GM13977 (cell line): ENCODE measurements at regions not wholly inside any gene's neighbourhood (a gene's known extent, or its start where the extent isn't known, plus 50 kb on each side); places are given as distances from the start of the nearest gene placed in this dataset.

ENCODE experiments used
- DNase-seq: peaks from one replicate; pipeline ENCODE4 v3.0.0; 2012; ENCODE audit warnings: low spot score
- CTCF ChIP-seq: IDR thresholded peaks from 2 replicates; pipeline ENCODE4 v1.5.1; 2012; ENCODE audit warnings: mild to moderate bottlenecking, control low read depth; ENCODE audit not compliant: insufficient read depth; ENCODE audit errors: extremely low read depth, missing control alignments
- in situ Hi-C: fragments of 300-500 bp; cut with MboI; formaldehyde crosslinking; loops from one replicate; pipeline ENCODE4 v1.12.0; 2022; ENCODE audit warnings: low sequenced_read_pairs, low pct_unique_long_range_greater_than_20kb, mixed read lengths, inconsistent platforms; ENCODE audit not compliant: unreplicated experiment

- in situ Hi-C loops = no loop called here
- TF ChIP-seq CTCF = no peak
- DNase-seq = no peak
Measured at GRCh38 chr11:70633610-70634009, 235.3 kb downstream of the CTTN start.

GRCh38 chr11:70636659-70637058 is 238.3 kb downstream of the CTTN start:
- no peak for DNase-seq
- in situ Hi-C loops = no loop called here
- TF ChIP-seq CTCF = no peak

DNA sequence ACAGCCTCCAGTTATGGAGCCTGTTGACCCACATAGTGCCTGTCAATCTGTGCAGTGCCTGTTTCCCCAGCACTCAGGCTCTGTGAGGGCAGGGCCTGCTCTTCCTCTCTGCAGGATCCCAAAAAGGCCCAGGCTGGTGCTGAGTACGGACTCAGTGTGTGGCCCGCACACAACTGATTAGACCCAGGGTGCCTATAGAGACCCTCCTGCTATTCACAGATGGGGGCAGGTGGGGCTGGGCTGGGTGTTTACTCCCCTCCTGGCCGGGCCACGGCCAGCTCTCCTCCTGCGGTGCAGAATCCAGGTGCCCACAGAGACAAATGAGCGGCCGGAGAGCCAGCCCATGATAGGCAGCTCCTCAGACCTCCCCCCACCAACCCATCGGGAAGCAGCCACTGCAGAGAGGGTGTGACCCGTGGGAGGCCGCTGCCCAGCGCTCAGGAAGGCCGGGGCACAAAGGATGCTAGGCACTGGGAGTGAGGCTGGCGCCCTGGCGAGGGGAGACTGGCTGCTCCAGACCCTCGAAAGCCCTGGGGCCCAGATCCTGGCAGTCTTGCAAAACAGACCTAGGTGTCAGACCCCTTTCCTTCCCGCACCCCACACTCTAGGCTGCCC is 239.0 kb downstream of the CTTN start:
- in situ Hi-C loops = no loop called here
- no peak for TF ChIP-seq CTCF
- DNase-seq = no peak

- TF ChIP-seq CTCF = no peak
- no peak for DNase-seq
- in situ Hi-C loops = no loop called here
Measured at GRCh38 chr11:70637949-70638583, 239.7 kb downstream of the CTTN start.

DNA sequence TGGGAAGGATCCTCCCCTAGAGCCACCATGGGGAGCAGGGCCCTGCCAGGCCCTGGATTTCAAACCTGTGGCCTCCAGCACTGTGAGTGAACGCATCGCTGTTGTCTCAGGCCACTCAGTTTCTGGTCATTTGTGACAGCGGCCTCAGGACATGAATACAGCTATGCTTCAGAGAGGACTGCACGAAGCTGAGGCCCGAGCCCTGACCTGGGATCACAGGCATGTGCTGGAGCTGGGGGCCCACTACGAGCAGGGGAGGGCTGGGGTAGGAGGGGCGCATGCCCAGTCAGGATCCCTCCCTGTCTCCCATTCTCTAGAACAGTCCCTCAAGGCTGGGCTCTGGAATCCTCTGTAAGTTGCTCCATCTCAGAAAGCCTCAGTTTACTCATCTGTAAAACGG is 242.1 kb downstream of the CTTN start:
- TF ChIP-seq CTCF = no peak
- no peak for DNase-seq
- in situ Hi-C loops = no loop called here

DNA sequence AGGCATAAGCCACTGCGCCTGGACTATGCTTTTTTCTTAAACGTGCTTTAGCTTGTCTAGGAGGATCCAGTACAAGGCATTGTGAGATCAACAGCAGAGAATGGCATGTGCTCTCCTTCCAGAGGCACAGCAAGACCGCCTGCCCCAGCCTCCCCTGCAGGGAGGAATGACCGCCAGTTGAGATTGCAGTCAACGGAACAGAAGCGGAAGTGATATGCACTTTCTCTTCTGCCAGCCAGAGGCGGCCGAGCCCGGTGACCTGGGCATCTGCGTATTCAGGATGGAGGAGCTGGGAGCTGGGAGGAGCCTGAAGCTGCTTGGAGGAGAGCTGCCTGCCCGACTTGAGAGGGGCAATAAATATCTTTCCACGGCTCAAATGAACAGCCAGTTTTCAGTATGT is 243.0 kb downstream of the CTTN start:
- in situ Hi-C loops = no loop called here
- no peak for TF ChIP-seq CTCF
- DNase-seq = no peak

DNA sequence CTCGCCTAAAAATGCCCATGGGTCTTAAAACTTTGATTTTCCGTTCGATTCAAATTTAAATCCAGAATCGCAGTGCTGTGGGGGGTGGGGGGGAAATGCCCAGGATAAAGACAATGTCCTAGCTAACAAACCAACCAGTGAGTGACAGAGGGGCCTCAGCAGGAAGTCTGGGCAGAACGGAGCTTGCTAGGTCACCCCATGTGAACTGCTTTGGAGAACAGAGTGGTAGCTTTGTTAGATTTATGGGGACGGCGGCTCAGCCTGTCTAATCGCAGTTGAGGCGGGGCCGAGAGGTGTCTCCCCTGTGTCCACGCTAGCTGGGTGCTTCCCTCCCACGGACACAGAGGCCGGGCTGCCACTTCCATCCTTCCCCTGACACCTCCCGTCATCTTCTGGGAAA is 243.9 kb downstream of the CTTN start:
- in situ Hi-C loops = no loop called here
- no peak for TF ChIP-seq CTCF
- no peak for DNase-seq
